Chondrocyte (in vitro differentiated cells): ENCODE measurements at regions not wholly inside any gene's neighbourhood (a gene's known extent, or its start where the extent isn't known, plus 50 kb on each side); places are given as distances from the start of the nearest gene placed in this dataset.

Source experiments
- DNase-seq: peaks from one replicate; pipeline ENCODE4 v3.0.0; 2021; ENCODE audit warnings: mixed read lengths, low spot score
- H3K27ac Mint-ChIP-seq: one replicate; pipeline ENCODE4 v1.8.0; 2021; ENCODE audit warnings: mild to moderate bottlenecking, moderate library complexity, mixed read lengths; ENCODE audit not compliant: unreplicated experiment
- H3K27me3 Mint-ChIP-seq: 2 replicates; pipeline ENCODE4 v1.8.0; 2021; ENCODE audit warnings: low read depth, mixed read lengths
- H3K36me3 Mint-ChIP-seq: 2 replicates; pipeline ENCODE4 v1.8.0; 2021; ENCODE audit warnings: low read depth, mixed read lengths
- H3K4me1 Mint-ChIP-seq: 2 replicates; pipeline ENCODE4 v1.8.0; 2021; ENCODE audit warnings: low read depth, mild to moderate bottlenecking, mixed read lengths
- H3K4me3 Mint-ChIP-seq: one replicate; pipeline ENCODE4 v1.8.0; 2021; ENCODE audit warnings: mild to moderate bottlenecking, moderate library complexity, mixed read lengths; ENCODE audit not compliant: unreplicated experiment
- H3K9me3 Mint-ChIP-seq: 2 replicates; pipeline ENCODE4 v1.8.0; 2021; ENCODE audit warnings: low read depth, mixed read lengths
- CTCF ChIP-seq: fragments of 200-600 bp; sonication (generic); IDR thresholded peaks from 2 replicates; pipeline ENCODE4 v1.5.0; 2021; ENCODE audit warnings: antibody characterized with exemption, mild to moderate bottlenecking, moderate library complexity

GRCh38 chr3:68123231-68123630, 468.8 kb upstream of the SUCLG2 start:
- no peak for TF ChIP-seq CTCF
- Mint-ChIP-seq H3K4me1 (no peaks in the 10 kb centered on the region), H3K9me3 (peaks cover 2% of the 10 kb centered on the region), H3K27me3 (peaks cover 1% of the 10 kb centered on the region), H3K36me3 (no peaks in the 10 kb centered on the region), H3K27ac (no peak overlapping the region), H3K4me3 (no peak overlapping the region)
- DNase-seq: no peak

- no peak overlapping the region for H3K27ac Mint-ChIP-seq
- no peak for TF ChIP-seq CTCF
- peaks cover 1% of the 10 kb centered on the region for H3K27me3 Mint-ChIP-seq
- H3K4me3 Mint-ChIP-seq: no peak overlapping the region
- no peak for DNase-seq
- H3K9me3 Mint-ChIP-seq: no peaks in the 10 kb centered on the region
- H3K36me3 Mint-ChIP-seq: no peaks in the 10 kb centered on the region
- no peaks in the 10 kb centered on the region for H3K4me1 Mint-ChIP-seq
These were observed 466.9 kb upstream of the SUCLG2 start for GRCh38 chr3:68121287-68121686.

DNA sequence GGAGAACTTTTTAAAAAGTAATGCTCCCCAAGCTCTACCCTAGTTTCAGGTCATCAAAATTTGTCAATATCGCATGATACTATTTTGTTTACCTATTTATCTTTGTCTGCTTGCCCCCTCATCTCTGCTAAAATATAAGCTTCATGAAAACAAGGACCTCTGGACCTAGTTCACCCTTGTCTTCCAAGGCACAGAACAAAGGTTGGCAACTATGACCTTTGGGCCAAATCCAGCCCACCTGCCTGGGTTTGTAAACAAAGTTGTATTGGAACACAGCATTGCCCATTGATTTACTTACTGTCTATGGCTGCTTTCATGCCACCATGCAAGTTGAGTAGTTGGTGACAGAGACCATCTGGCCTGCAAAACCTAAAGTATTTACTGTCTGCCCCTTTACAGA, 462.2 kb upstream of the SUCLG2 start:
- H3K4me1 Mint-ChIP-seq: no peaks in the 10 kb centered on the region
- H3K4me3 Mint-ChIP-seq: no peak overlapping the region
- no peaks in the 10 kb centered on the region for H3K36me3 Mint-ChIP-seq
- no peak overlapping the region for H3K27ac Mint-ChIP-seq
- H3K9me3 Mint-ChIP-seq: no peaks in the 10 kb centered on the region
- peaks cover 1% of the 10 kb centered on the region for H3K27me3 Mint-ChIP-seq
- no peak for DNase-seq
- TF ChIP-seq CTCF: no peak

DNA sequence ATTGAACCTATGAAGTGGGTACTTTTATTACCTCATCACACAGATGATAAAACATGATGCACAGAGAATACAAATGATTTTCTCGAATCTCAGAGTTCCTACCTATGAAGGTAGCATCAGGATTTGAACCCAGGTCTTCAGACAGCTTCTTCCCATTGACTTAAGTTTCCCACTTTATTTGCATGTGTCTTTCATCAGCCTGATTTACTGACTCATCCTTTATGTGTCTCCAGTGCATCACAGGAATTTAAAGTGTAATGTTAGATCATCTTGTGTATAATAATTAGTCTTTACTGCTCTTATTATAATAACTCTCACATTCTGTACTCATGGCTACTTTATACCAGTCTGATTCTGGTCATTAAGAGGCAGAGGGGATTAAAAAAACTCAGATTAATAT, 449.4 kb upstream of the SUCLG2 start:
- peaks cover 2% of the 10 kb centered on the region for H3K27me3 Mint-ChIP-seq
- TF ChIP-seq CTCF: no peak
- H3K27ac Mint-ChIP-seq: no peak overlapping the region
- peaks cover 15% of the 10 kb centered on the region for H3K9me3 Mint-ChIP-seq
- H3K36me3 Mint-ChIP-seq: no peaks in the 10 kb centered on the region
- no peak overlapping the region for H3K4me3 Mint-ChIP-seq
- DNase-seq: no peak
- H3K4me1 Mint-ChIP-seq: no peaks in the 10 kb centered on the region

DNA sequence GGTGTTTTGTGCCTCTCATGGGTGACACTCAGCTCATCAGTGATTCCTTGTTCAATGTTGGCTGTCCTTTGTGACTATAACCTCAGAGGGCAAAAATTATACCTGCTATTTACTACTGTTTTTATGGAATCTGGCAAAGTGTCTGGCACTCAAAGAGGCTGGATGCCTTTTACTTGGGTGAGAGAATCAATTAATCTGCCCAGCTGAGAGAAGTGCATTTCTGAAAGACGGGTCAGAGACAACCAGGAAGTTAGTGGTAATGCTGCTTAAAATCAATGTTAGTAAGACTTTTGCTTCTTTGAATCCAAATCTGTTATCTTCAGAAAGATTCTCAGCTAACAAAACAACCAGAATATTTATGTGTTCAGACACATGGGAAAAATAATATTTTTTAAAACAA, 436.2 kb upstream of the SUCLG2 start:
- no peaks in the 10 kb centered on the region for H3K36me3 Mint-ChIP-seq
- no peaks in the 10 kb centered on the region for H3K9me3 Mint-ChIP-seq
- no peak overlapping the region for H3K27ac Mint-ChIP-seq
- H3K4me3 Mint-ChIP-seq: no peak overlapping the region
- H3K27me3 Mint-ChIP-seq: no peaks in the 10 kb centered on the region
- H3K4me1 Mint-ChIP-seq: peaks cover 12% of the 10 kb centered on the region
- DNase-seq: no peak
- no peak for TF ChIP-seq CTCF
